Activated CD8-positive, alpha-beta memory T cell treated with anti-CD3 and anti-CD28 coated beads for 36 hours (primary cell): ENCODE measurements at regions not wholly inside any gene's neighbourhood (a gene's known extent, or its start where the extent isn't known, plus 50 kb on each side); places are given as distances from the start of the nearest gene placed in this dataset.

Experiments
- CTCF ChIA-PET: fragments of 350-600 bp; sonication (Branson Sonifier 250); formaldehyde crosslinking; loops from one replicate; lab custom pipeline; 2021; ENCODE audit warnings: antibody characterized with exemption; lab: Charles Lee
- POLR2A ChIA-PET: fragments of 350-600 bp; sonication (Branson Sonifier 250); formaldehyde crosslinking; loops from one replicate; lab custom pipeline; 2021; ENCODE audit warnings: antibody characterized with exemption; lab: Charles Lee

- POLR2A ChIA-PET, result no interaction called here
- CTCF ChIA-PET, result no interaction called here
Observed at GRCh38 chr7:27399791-27400567, 157.4 kb downstream of the EVX1 start.

GRCh38 chr7:27405780-27406179 lies 163.2 kb downstream of the EVX1 start:
- POLR2A ChIA-PET, result no interaction called here

GRCh38 chr7:27409311-27409710 lies 166.7 kb downstream of the EVX1 start:
- ChIA-PET CTCF (no interaction called here), POLR2A (no interaction called here)

More at GRCh38 chr7:27405780-27406179, 163.2 kb downstream of the EVX1 start:
- CTCF ChIA-PET, result no interaction called here

- ChIA-PET POLR2A (no interaction called here), CTCF (no interaction called here)
Observed at GRCh38 chr7:27409776-27410175, 167.2 kb downstream of the EVX1 start.

GRCh38 chr7:27410812-27411544 lies 168.4 kb downstream of the EVX1 start:
- ChIA-PET CTCF (no interaction called here), POLR2A (no interaction called here)

- CTCF ChIA-PET, result no interaction called here
- POLR2A ChIA-PET, result no interaction called here
Observed at GRCh38 chr7:27412164-27412563, 169.6 kb downstream of the EVX1 start.

GRCh38 chr7:27418541-27418940 lies 175.9 kb downstream of the EVX1 start:
- ChIA-PET CTCF (no interaction called here), POLR2A (no interaction called here)

GRCh38 chr7:27419581-27420177 lies 177.1 kb downstream of the EVX1 start:
- ChIA-PET POLR2A (no interaction called here), CTCF (no interaction called here)

GRCh38 chr7:27420702-27421101 lies 178.1 kb downstream of the EVX1 start:
- ChIA-PET POLR2A (no interaction called here), CTCF (no interaction called here)

GRCh38 chr7:27423290-27423689 lies 180.7 kb downstream of the EVX1 start:
- ChIA-PET POLR2A (no interaction called here), CTCF (no interaction called here)

GRCh38 chr7:27423821-27424220 lies 181.2 kb downstream of the EVX1 start:
- ChIA-PET POLR2A (no interaction called here), CTCF (no interaction called here)

GRCh38 chr7:27424231-27424630 lies 181.6 kb downstream of the EVX1 start:
- ChIA-PET CTCF (no interaction called here), POLR2A (no interaction called here)

GRCh38 chr7:27424749-27425148 lies 182.1 kb downstream of the EVX1 start:
- POLR2A ChIA-PET, result no interaction called here

GRCh38 chr7:27427416-27427815 lies 184.8 kb downstream of the EVX1 start:
- ChIA-PET CTCF (no interaction called here), POLR2A (no interaction called here)

More at GRCh38 chr7:27424749-27425148, 182.1 kb downstream of the EVX1 start:
- CTCF ChIA-PET, result no interaction called here

- ChIA-PET CTCF (no interaction called here), POLR2A (no interaction called here)
Observed at GRCh38 chr7:27430105-27430504, 187.5 kb downstream of the EVX1 start.

GRCh38 chr7:27431465-27431864 lies 188.9 kb downstream of the EVX1 start:
- ChIA-PET POLR2A (no interaction called here), CTCF (no interaction called here)

- ChIA-PET POLR2A (no interaction called here), CTCF (no interaction called here)
Observed at GRCh38 chr7:27433581-27433980, 191.0 kb downstream of the EVX1 start.

- ChIA-PET POLR2A (no interaction called here), CTCF (no interaction called here)
Observed at GRCh38 chr7:27434756-27435400, 192.3 kb downstream of the EVX1 start.

- ChIA-PET POLR2A (no interaction called here), CTCF (no interaction called here)
Observed at GRCh38 chr7:27435461-27435860, 192.9 kb downstream of the EVX1 start.

GRCh38 chr7:27438881-27439589 lies 196.4 kb downstream of the EVX1 start:
- CTCF ChIA-PET, result no interaction called here
- POLR2A ChIA-PET, result no interaction called here
